ENCODE measurements at regions not wholly inside any gene's neighbourhood (a gene's known extent, or its start where the extent isn't known, plus 50 kb on each side); places are given as distances from the start of the nearest gene placed in this dataset.

- in situ Hi-C loops (cut with MboI; ENCODE audit: low pct_unique_long_range_greater_than_20kb, low sequenced_read_pairs, unreplicated experiment) = no loop called here
- DNase-seq (ENCODE audit: low spot score) = no peak
- TF ChIP-seq CTCF (IDR thresholded peaks at IDR 0.05; ENCODE audit: extremely low read depth, insufficient read depth, missing control alignments) = no peak
Measured at GRCh38 chr17:77677630-77678029, 280.9 kb upstream of the TNRC6C start.

- TF ChIP-seq CTCF (IDR thresholded peaks at IDR 0.05; ENCODE audit: extremely low read depth, insufficient read depth, missing control alignments) = no peak
- DNase-seq (ENCODE audit: low spot score) = no peak
- in situ Hi-C loops (cut with MboI; ENCODE audit: low pct_unique_long_range_greater_than_20kb, low sequenced_read_pairs, unreplicated experiment) = no loop called here
Measured at GRCh38 chr17:77679589-77679988, 278.9 kb upstream of the TNRC6C start.

DNA sequence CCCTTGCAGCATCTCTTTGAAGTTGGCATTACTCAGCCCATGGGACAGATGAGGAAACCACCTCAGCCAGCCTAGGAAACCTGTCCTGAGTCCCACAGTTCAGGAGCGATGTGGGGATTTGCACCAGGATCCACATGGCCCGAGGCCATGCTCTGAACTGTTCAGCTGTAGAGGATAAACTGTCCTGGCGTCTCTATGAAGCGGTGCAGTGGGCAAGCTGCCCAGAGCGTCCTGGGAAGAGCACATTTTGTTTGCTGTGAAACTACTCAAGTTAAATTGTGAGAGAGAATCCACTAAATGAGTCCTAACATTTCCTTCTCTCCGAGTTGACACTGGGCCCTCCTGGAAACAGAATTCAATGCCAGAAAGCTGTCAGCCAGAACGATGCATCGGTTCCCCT lies 276.6 kb upstream of the TNRC6C start:
- in situ Hi-C loops (cut with MboI; ENCODE audit: low pct_unique_long_range_greater_than_20kb, low sequenced_read_pairs, unreplicated experiment) = no loop called here
- DNase-seq (ENCODE audit: low spot score) = no peak
- TF ChIP-seq CTCF (IDR thresholded peaks at IDR 0.05; ENCODE audit: extremely low read depth, insufficient read depth, missing control alignments) = no peak

GRCh38 chr17:77684803-77685798 lies 273.4 kb upstream of the TNRC6C start:
- DNase-seq (ENCODE audit: low spot score) = no peak
- TF ChIP-seq CTCF (IDR thresholded peaks at IDR 0.05; ENCODE audit: extremely low read depth, insufficient read depth, missing control alignments) = no peak
- in situ Hi-C loops (cut with MboI; ENCODE audit: low pct_unique_long_range_greater_than_20kb, low sequenced_read_pairs, unreplicated experiment) = no loop called here

DNA sequence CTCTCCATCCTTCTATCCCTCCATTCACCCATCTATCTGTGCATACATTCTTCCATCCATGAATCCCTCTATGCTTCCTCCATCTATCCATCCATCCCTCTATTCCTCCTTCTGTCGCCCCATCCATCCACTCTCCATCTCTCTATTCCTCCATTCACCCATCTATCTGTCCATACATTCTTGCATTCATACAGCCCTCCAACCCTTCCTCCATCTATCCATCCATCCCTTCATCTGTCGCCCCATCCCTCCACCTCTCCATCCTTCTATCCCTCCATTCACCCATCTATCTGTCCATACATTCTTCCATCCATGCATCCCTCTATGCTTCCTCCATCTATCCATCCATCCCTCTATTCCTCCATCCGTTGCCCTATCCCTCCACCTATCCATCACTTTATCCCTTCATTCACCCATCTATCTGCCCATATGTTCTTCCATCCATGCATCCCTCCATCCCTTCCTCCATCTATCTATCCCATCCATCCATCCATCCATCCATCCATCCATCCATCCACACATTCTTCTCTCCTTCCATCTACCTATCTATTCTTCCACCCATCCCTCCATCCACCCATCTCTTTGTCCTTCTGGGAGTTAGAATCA lies 272.5 kb upstream of the TNRC6C start:
- no peak for TF ChIP-seq CTCF (IDR thresholded peaks at IDR 0.05; ENCODE audit: extremely low read depth, insufficient read depth, missing control alignments)
- in situ Hi-C loops (cut with MboI; ENCODE audit: low pct_unique_long_range_greater_than_20kb, low sequenced_read_pairs, unreplicated experiment) = no loop called here
- no peak for DNase-seq (ENCODE audit: low spot score)

DNA sequence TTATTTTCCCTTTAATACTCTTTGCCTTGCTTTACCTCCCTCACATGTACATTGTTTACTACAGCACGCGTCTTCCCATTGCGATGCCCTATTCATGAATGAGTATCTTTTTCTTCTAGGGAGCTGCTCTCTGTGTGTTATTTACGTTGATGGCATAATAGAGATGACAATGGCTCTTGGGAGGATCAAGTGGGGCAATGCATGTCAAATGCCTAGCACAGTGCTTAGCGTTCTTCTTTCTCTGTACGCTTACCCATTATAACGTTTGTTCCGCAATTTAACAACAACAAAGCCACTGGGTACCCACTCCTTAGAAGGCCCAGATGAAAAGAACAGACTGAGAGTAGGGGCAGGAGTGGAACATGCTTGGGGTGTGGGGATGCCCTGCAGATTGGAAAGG lies 271.6 kb upstream of the TNRC6C start:
- in situ Hi-C loops (cut with MboI; ENCODE audit: low pct_unique_long_range_greater_than_20kb, low sequenced_read_pairs, unreplicated experiment) = no loop called here
- no peak for DNase-seq (ENCODE audit: low spot score)
- TF ChIP-seq CTCF (IDR thresholded peaks at IDR 0.05; ENCODE audit: extremely low read depth, insufficient read depth, missing control alignments) = no peak

Data from GM13977 (cell line).